CD4-positive, alpha-beta T cell (primary cell): ENCODE measurements at regions not wholly inside any gene's neighbourhood (a gene's known extent, or its start where the extent isn't known, plus 50 kb on each side); places are given as distances from the start of the nearest gene placed in this dataset.

Experiments
- ATAC-seq: fragments of 200-7000 bp; cut with Tn5 transposase; one replicate; pipeline ENCODE4 v1.10.0; 2022; ENCODE audit warnings: mild to moderate bottlenecking; ENCODE audit not compliant: poor library complexity
- CTCF ChIA-PET: fragments of 350-600 bp; sonication (Branson Sonifier 250); formaldehyde crosslinking; loops from one replicate; lab custom pipeline; 2021; ENCODE audit warnings: antibody characterized with exemption, inconsistent platforms; lab: Charles Lee
- POLR2A ChIA-PET: fragments of 350-600 bp; sonication (Branson Sonifier 250); formaldehyde crosslinking; loops from one replicate; lab custom pipeline; 2021; ENCODE audit warnings: antibody characterized with exemption, inconsistent platforms; lab: Charles Lee
- DNase-seq, 14 experiments: peaks; one replicate each; pipeline ENCODE4 v3.0.0-alpha.2; 2013 to 2020; ENCODE audit warnings: mixed read lengths in 2 of 14
- H3K27ac ChIP-seq, 2 donors: one replicate each; pipeline versions ENCODE4 v1.5.1 to v1.7.0; 2013; ENCODE audit warnings: low read length in 2 of 2, low read depth in 1 of 2, mild to moderate bottlenecking in 1 of 2
- H3K27me3 ChIP-seq, 2 experiments: 1 replicate in 1 of 2; 2 replicates in 1 of 2; pipeline versions ENCODE4 v1.6.1 to v1.7.0; 2013; ENCODE audit warnings: low read length in 2 of 2, control low read depth in 1 of 2, mild to moderate bottlenecking in 1 of 2, moderate library complexity in 1 of 2; ENCODE audit not compliant: insufficient read depth in 2 of 2, control insufficient read depth in 1 of 2
- H3K36me3 ChIP-seq: one replicate; pipeline ENCODE4 v1.6.1; 2013; ENCODE audit warnings: low read length, control low read depth; ENCODE audit not compliant: insufficient read depth
- H3K4me1 ChIP-seq: one replicate; pipeline ENCODE4 v1.6.1; 2013; ENCODE audit warnings: low read length, control low read depth; ENCODE audit not compliant: insufficient read depth
- H3K4me3 ChIP-seq: one replicate; pipeline ENCODE4 v1.5.1; 2013; ENCODE audit warnings: mild to moderate bottlenecking, low read length, moderate library complexity
- H3K9me3 ChIP-seq, 2 experiments: 1 replicate in 1 of 2; 2 replicates in 1 of 2; pipeline versions ENCODE4 v1.6.1 to v1.7.0; 2013; ENCODE audit warnings: low read length in 2 of 2, mild to moderate bottlenecking in 2 of 2, control low read depth in 1 of 2, moderate library complexity in 1 of 2; ENCODE audit not compliant: control insufficient read depth in 1 of 2, insufficient read depth in 1 of 2
- H3K27ac Mint-ChIP-seq: one replicate; pipeline ENCODE4 v1.8.0; 2020; ENCODE audit warnings: mixed read lengths
- H3K27me3 Mint-ChIP-seq: one replicate; pipeline ENCODE4 v1.8.0; 2021; ENCODE audit warnings: mixed read lengths
- H3K36me3 Mint-ChIP-seq: one replicate; pipeline ENCODE4 v1.8.0; 2021; ENCODE audit warnings: low read depth, mixed read lengths
- H3K4me1 Mint-ChIP-seq: one replicate; pipeline ENCODE4 v1.8.0; 2021; ENCODE audit warnings: low read depth, mixed read lengths
- H3K4me3 Mint-ChIP-seq: one replicate; pipeline ENCODE4 v1.8.0; 2020; ENCODE audit warnings: mild to moderate bottlenecking, mixed read lengths
- H3K9me3 Mint-ChIP-seq: one replicate; pipeline ENCODE4 v1.8.0; 2020; ENCODE audit warnings: mixed read lengths
- CTCF ChIP-seq: fragments of 200-600 bp; IDR thresholded peaks from one replicate; pipeline ENCODE4 v1.8.0; 2022; ENCODE audit warnings: antibody characterized with exemption, mild to moderate bottlenecking
- intact Hi-C, 2 experiments: fragments of 100-400 bp; cut with DNase I in 1 of 2; cut with micrococcal nuclease in 1 of 2; formaldehyde crosslinking; loops; one replicate each; pipeline versions ENCODE4 v1.15.1 to v1.9.0; 2023 to 2025; cut with DNase I, micrococcal nuclease

GRCh38 chr1:96865731-96866685, 144.4 kb downstream of the PTBP2 start:
- Histone ChIP-seq H3K27ac (no peak overlapping the region), H3K4me3 (no peak overlapping the region), H3K9me3 (peaks cover 0 to 13% of the 10 kb centered on the region in 2 experiments), H3K36me3 (no peaks in the 10 kb centered on the region), H3K4me1 (no peaks in the 10 kb centered on the region), H3K27me3 (no peaks in the 10 kb centered on the region)
- no peaks in the 10 kb centered on the region for H3K36me3 Mint-ChIP-seq
- ChIA-PET POLR2A (no interaction called here), CTCF (no interaction called here)
- H3K27me3 Mint-ChIP-seq, result no peaks in the 10 kb centered on the region
- ATAC-seq (no peak), DNase-seq (no peak)
- H3K4me1 Mint-ChIP-seq, result no peaks in the 10 kb centered on the region
- intact Hi-C loops, result no loop called here
- no peak overlapping the region for H3K27ac Mint-ChIP-seq
- TF ChIP-seq CTCF, result no peak
- no peak overlapping the region for H3K4me3 Mint-ChIP-seq
- peaks cover 2% of the 10 kb centered on the region for H3K9me3 Mint-ChIP-seq

GRCh38 chr1:96872757-96873156, 151.2 kb downstream of the PTBP2 start:
- TF ChIP-seq CTCF, result no peak
- Mint-ChIP-seq H3K4me3 (no peak overlapping the region), H3K4me1 (no peaks in the 10 kb centered on the region), H3K27ac (no peak overlapping the region), H3K36me3 (no peaks in the 10 kb centered on the region), H3K9me3 (peaks cover 7% of the 10 kb centered on the region), H3K27me3 (no peaks in the 10 kb centered on the region)
- H3K27me3 ChIP-seq, result no peaks in the 10 kb centered on the region
- no peak overlapping the region for H3K4me3 ChIP-seq
- ChIA-PET POLR2A (no interaction called here), CTCF (no interaction called here)
- DNase-seq, result no peak
- H3K9me3 ChIP-seq, result peaks cover 0 to 11% of the 10 kb centered on the region in 2 experiments
- no peak overlapping the region for H3K27ac ChIP-seq
- no peak for ATAC-seq
- no peaks in the 10 kb centered on the region for H3K4me1 ChIP-seq
- no peaks in the 10 kb centered on the region for H3K36me3 ChIP-seq
- intact Hi-C loops, result no loop called here

DNA sequence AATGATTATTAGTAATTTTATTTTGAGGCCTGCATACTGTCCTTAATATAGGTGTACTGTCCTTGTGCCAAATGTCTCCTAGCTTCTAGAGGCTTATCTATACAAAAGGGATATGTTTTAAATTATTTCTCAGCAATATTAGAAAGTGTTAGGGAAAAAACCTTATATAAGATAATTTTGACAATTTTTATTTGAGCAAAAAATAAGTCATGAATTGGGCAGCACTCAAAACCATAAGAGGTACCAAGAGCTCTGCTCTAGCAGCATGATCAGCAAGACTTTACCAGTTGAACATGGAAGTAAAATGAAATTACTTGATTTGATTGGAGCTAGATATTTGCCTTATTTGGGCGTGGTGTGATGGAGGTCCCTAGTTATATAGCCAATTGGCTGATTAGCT, 157.1 kb downstream of the PTBP2 start:
- H3K36me3 ChIP-seq, result no peaks in the 10 kb centered on the region
- Mint-ChIP-seq H3K27ac (no peak overlapping the region), H3K4me1 (no peaks in the 10 kb centered on the region), H3K36me3 (no peaks in the 10 kb centered on the region), H3K9me3 (peaks cover 3% of the 10 kb centered on the region), H3K27me3 (no peaks in the 10 kb centered on the region), H3K4me3 (no peak overlapping the region)
- no peaks in the 10 kb centered on the region for H3K4me1 ChIP-seq
- POLR2A ChIA-PET, result no interaction called here
- no peak for DNase-seq
- CTCF ChIA-PET, result no interaction called here
- no peak for ATAC-seq
- H3K27me3 ChIP-seq, result no peaks in the 10 kb centered on the region
- intact Hi-C loops, result no loop called here
- H3K27ac ChIP-seq, result no peak overlapping the region
- TF ChIP-seq CTCF, result no peak
- no peaks in the 10 kb centered on the region for H3K9me3 ChIP-seq
- H3K4me3 ChIP-seq, result no peak overlapping the region
